22Rv1 (cell line): ENCODE measurements at regions not wholly inside any gene's neighbourhood (a gene's known extent, or its start where the extent isn't known, plus 50 kb on each side); places are given as distances from the start of the nearest gene placed in this dataset.

Experiments
- H3K27ac ChIP-seq: fragments of 450-650 bp; 2 replicates; pipeline ENCODE4 v1.5.1; 2017
- CTCF ChIP-seq: fragments of 450-650 bp; IDR thresholded peaks from 2 replicates; pipeline ENCODE4 v1.5.1; 2017; ENCODE audit warnings: mild to moderate bottlenecking
- ZFX ChIP-seq: fragments of 450-650 bp; IDR thresholded peaks from 2 replicates; pipeline ENCODE4 v1.6.1; 2017; ENCODE audit warnings: antibody characterized with exemption, borderline replicate concordance

GRCh38 chr16:9271841-9272240, 180.4 kb downstream of the HAPSTR1 start:
- TF ChIP-seq ZFX (no peak), CTCF (no peak)
- no peak overlapping the region for H3K27ac ChIP-seq

- TF ChIP-seq CTCF = no peak
- no peak for TF ChIP-seq ZFX
- H3K27ac ChIP-seq = no peak overlapping the region
These were observed 183.9 kb downstream of the HAPSTR1 start for GRCh38 chr16:9275377-9275776.

- no peak overlapping the region for H3K27ac ChIP-seq
- TF ChIP-seq CTCF = no peak
- TF ChIP-seq ZFX = no peak
These were observed 184.4 kb downstream of the HAPSTR1 start for GRCh38 chr16:9275816-9276354.

GRCh38 chr16:9279291-9280068, 188.0 kb downstream of the HAPSTR1 start:
- H3K27ac ChIP-seq = no peak overlapping the region
- TF ChIP-seq ZFX (no peak), CTCF (no peak)

- TF ChIP-seq CTCF = no peak
- no peak for TF ChIP-seq ZFX
- no peak overlapping the region for H3K27ac ChIP-seq
These were observed 188.6 kb downstream of the HAPSTR1 start for GRCh38 chr16:9280069-9280466.

- no peak for TF ChIP-seq ZFX
- TF ChIP-seq CTCF = no peak
These were observed 195.5 kb downstream of the HAPSTR1 start for GRCh38 chr16:9286930-9287329.

GRCh38 chr16:9296271-9296590, 204.8 kb downstream of the HAPSTR1 start:
- no peak overlapping the region for H3K27ac ChIP-seq
- TF ChIP-seq CTCF (no peak), ZFX (no peak)

More at GRCh38 chr16:9286930-9287329, 195.5 kb downstream of the HAPSTR1 start:
- H3K27ac ChIP-seq = no peak overlapping the region
